ENCODE measurements at regions not wholly inside any gene's neighbourhood (a gene's known extent, or its start where the extent isn't known, plus 50 kb on each side); places are given as distances from the start of the nearest gene placed in this dataset.

DNA sequence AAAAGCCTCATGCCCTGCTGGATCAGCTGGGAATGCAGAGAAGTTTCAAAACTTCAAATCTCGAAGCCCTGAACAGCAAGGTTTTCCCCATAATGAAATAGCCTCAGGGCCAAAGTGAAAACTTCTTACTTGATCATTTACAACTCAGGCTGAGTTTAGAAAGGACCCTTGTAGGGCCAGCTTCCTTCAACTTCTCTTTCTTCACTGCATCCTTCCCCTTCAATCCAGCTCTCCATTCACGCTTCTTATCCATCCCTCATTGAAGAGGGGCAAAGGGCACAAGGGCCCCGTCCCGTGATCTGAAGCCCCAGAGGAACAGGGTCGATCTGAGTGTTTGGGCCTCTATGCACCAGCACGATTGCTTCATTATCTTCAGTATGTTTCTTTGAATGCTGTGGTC lies 392.2 kb upstream of the CELF2 start:
- TF ChIP-seq, protein P1, sequence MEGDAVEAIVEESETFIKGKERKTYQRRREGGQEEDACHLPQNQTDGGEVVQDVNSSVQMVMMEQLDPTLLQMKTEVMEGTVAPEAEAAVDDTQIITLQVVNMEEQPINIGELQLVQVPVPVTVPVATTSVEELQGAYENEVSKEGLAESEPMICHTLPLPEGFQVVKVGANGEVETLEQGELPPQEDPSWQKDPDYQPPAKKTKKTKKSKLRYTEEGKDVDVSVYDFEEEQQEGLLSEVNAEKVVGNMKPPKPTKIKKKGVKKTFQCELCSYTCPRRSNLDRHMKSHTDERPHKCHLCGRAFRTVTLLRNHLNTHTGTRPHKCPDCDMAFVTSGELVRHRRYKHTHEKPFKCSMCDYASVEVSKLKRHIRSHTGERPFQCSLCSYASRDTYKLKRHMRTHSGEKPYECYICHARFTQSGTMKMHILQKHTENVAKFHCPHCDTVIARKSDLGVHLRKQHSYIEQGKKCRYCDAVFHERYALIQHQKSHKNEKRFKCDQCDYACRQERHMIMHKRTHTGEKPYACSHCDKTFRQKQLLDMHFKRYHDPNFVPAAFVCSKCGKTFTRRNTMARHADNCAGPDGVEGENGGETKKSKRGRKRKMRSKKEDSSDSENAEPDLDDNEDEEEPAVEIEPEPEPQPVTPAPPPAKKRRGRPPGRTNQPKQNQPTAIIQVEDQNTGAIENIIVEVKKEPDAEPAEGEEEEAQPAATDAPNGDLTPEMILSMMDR (IDR thresholded peaks at IDR 0.05; ENCODE audit: extremely low read depth in 1 of 2, insufficient read depth in 1 of 2, low read depth in 1 of 2, low read length in 2 of 2) = no peak
- TF ChIP-seq FOS (IDR thresholded peaks at IDR 0.05; ENCODE audit: borderline replicate concordance, insufficient read depth, low read length) (no peak), POLR2AphosphoS5 (IDR thresholded peaks at IDR 0.05; ENCODE audit: insufficient read depth, low read depth, low read length) (no peak)

All from endothelial cell of umbilical vein (primary cell).